Gastroesophageal sphincter (tissue), 4 donors: ENCODE measurements at regions not wholly inside any gene's neighbourhood (a gene's known extent, or its start where the extent isn't known, plus 50 kb on each side); places are given as distances from the start of the nearest gene placed in this dataset.

Source experiments
- ATAC-seq: fragments of 150-250 bp; one replicate; pipeline ENCODE4 v1.9.1; 2016; ENCODE audit warnings: mild to moderate bottlenecking, moderate library complexity
- H3K27ac ChIP-seq, 4 donors: fragments of 200-600 bp; sonication (generic) in 3 of 4; 1 replicate in 3 of 4; 2 replicates in 1 of 4; pipeline ENCODE4 v1.5.1; 2016 to 2019
- H3K27me3 ChIP-seq: fragments of 200-600 bp; sonication (generic); one replicate; pipeline ENCODE4 v1.5.1; 2019
- H3K36me3 ChIP-seq, 2 donors: fragments of 200-600 bp; sonication (generic); one replicate each; pipeline ENCODE4 v1.5.1; 2019; ENCODE audit warnings: control low read depth in 1 of 2
- H3K4me1 ChIP-seq, 3 donors: fragments of 200-600 bp; sonication (generic); 1 replicate in 2 of 3; 2 replicates in 1 of 3; pipeline ENCODE4 v1.5.1; 2016 to 2019; ENCODE audit warnings: control low read depth in 2 of 3
- H3K4me3 ChIP-seq, 2 donors: fragments of 200-600 bp; sonication (generic); one replicate each; pipeline ENCODE4 v1.5.1; 2019; ENCODE audit warnings: mild to moderate bottlenecking in 1 of 2, moderate library complexity in 1 of 2
- H3K9me3 ChIP-seq, 3 donors: fragments of 200-600 bp; sonication (generic); one replicate each; pipeline ENCODE4 v1.5.1; 2017 to 2019; ENCODE audit warnings: control low read depth in 2 of 3
- EP300 ChIP-seq: sonication (generic); formaldehyde crosslinking; IDR thresholded peaks from one replicate; pipeline ENCODE4 v1.6.1; 2017; ENCODE audit warnings: antibody characterized with exemption, mild to moderate bottlenecking
- POLR2A ChIP-seq, 2 donors: fragments of 450-650 bp; IDR thresholded peaks; one replicate each; pipeline ENCODE4 v1.6.1; 2017; ENCODE audit warnings: antibody characterized with exemption in 2 of 2, mild to moderate bottlenecking in 2 of 2, moderate library complexity in 1 of 2
- POLR2AphosphoS5 ChIP-seq: sonication (generic); formaldehyde crosslinking; IDR thresholded peaks from one replicate; pipeline ENCODE4 v1.6.1; 2017; ENCODE audit warnings: antibody characterized with exemption
- WGBS, 2 donors: methylation state at CpG; one replicate each; pipeline ENCODE4 v1.1.5; 2018; ENCODE audit warnings: low coverage in 1 of 2; 5-methylcytosine and 5-hydroxymethylcytosine counted together
- TF ChIP-seq, protein P1 (sequence below), 4 experiments: fragments of 200-600 bp in 2 of 4; fragments of 450-650 bp in 2 of 4; sonication (generic) in 1 of 4; IDR thresholded peaks; one replicate each; pipeline ENCODE4 v1.5.1; 2017 to 2019; ENCODE audit warnings: antibody characterized with exemption in 4 of 4, mild to moderate bottlenecking in 2 of 4, moderate library complexity in 2 of 4

DNA sequence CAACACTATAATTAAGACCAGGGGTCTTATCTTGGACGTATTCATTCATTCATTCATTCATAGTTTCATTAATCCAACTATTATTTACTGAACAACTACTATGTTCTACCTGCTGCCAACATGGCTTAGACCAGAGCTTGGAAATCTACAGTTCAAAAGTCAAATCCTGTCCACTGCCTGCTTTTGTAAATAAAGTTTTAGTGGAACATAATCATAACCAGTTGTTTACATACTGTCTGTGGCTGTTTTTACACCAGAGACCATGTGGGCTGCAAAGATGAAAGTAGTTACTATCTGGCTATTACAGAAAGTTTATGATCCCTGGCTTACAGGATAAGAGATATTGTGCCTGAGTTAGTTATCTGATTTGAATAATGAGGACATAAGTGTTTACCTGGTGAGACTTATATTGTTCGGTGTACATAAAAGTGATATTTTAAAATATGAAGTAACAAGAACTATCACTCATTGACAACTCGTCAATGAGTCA, 567.7 kb downstream of the TFAP2B start:
- WGBS, 2 donors: 61 to 88% methylated on average over 3 of the region's 3 CpGs

DNA sequence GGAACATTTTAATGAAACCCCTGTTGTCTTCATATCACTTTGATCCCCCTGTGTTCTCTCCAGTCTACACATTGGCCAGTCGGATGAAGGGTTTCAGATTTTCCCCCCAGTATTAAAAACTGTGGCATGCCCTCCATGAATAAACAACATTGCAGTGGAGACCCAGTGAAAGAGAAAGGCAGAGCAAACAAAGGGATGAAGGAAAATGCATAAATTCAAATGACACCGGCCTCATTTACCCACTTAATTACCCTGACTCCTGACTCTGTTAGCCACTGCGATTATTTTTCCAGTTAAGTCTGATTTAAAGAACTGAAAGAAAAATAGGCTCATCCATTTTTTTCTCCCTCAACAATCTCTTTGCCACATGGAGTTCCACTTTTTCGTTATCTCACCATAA, 569.2 kb downstream of the TFAP2B start:
- H3K4me1 ChIP-seq: no peaks in the 10 kb centered on the region
- H3K36me3 ChIP-seq: no peaks in the 10 kb centered on the region
- peaks cover 0 to 8% (median 0%) of the 10 kb centered on the region in 3 donors for H3K9me3 ChIP-seq
- H3K27me3 ChIP-seq: no peaks in the 10 kb centered on the region
- H3K4me3 ChIP-seq: no peak overlapping the region
- WGBS, 2 donors: 75 to 90% methylated on average over 2 to 4 of the region's 4 CpGs
- TF ChIP-seq POLR2A (IDR thresholded peaks at IDR 0.05): no peak
- TF ChIP-seq POLR2AphosphoS5: no peak
- TF ChIP-seq, protein P1, sequence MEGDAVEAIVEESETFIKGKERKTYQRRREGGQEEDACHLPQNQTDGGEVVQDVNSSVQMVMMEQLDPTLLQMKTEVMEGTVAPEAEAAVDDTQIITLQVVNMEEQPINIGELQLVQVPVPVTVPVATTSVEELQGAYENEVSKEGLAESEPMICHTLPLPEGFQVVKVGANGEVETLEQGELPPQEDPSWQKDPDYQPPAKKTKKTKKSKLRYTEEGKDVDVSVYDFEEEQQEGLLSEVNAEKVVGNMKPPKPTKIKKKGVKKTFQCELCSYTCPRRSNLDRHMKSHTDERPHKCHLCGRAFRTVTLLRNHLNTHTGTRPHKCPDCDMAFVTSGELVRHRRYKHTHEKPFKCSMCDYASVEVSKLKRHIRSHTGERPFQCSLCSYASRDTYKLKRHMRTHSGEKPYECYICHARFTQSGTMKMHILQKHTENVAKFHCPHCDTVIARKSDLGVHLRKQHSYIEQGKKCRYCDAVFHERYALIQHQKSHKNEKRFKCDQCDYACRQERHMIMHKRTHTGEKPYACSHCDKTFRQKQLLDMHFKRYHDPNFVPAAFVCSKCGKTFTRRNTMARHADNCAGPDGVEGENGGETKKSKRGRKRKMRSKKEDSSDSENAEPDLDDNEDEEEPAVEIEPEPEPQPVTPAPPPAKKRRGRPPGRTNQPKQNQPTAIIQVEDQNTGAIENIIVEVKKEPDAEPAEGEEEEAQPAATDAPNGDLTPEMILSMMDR (IDR thresholded peaks at IDR 0.05): no peak
- no peak for TF ChIP-seq EP300
- no peak overlapping the region for H3K27ac ChIP-seq
- no peak for ATAC-seq

More for the DNA sequence above, 567.7 kb downstream of the TFAP2B start:
- no peaks in the 10 kb centered on the region for H3K36me3 ChIP-seq
- no peaks in the 10 kb centered on the region for H3K4me1 ChIP-seq
- TF ChIP-seq EP300 (no peak), POLR2A (IDR thresholded peaks at IDR 0.05) (no peak), POLR2AphosphoS5 (no peak)
- TF ChIP-seq, protein P1 (IDR thresholded peaks at IDR 0.05): no peak
- no peak overlapping the region for H3K4me3 ChIP-seq
- H3K27me3 ChIP-seq: no peaks in the 10 kb centered on the region
- H3K27ac ChIP-seq: no peak overlapping the region
- ATAC-seq: no peak
- H3K9me3 ChIP-seq: peaks cover 0 to 8% (median 0%) of the 10 kb centered on the region in 3 donors

DNA sequence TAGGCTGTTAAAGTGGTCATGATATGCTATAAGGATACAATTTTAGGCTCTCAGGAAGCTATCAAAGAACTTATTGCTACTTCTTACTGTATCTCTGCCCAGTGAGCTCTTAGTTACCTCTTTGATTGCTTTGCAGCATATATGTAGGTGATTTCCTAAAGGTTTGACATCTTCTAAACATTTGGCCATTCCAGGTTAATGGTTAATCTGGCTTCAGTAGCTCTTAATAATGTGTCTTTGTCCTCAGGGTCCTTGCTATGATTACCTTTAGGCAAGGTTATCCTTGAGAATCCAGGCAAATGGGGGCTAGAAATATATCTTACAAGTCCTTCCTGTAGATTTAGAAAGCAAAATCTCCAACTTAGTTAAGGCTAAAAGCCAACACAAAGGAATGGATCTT, 575.4 kb downstream of the TFAP2B start:
- H3K9me3 ChIP-seq: no peaks in the 10 kb centered on the region
- no peaks in the 10 kb centered on the region for H3K27me3 ChIP-seq
- TF ChIP-seq EP300 (no peak), POLR2AphosphoS5 (no peak), POLR2A (IDR thresholded peaks at IDR 0.05) (no peak)
- TF ChIP-seq, protein P1 (IDR thresholded peaks at IDR 0.05): no peak
- ATAC-seq: no peak
- H3K4me1 ChIP-seq: no peaks in the 10 kb centered on the region
- H3K27ac ChIP-seq: no peak overlapping the region
- H3K36me3 ChIP-seq: no peaks in the 10 kb centered on the region
- no peak overlapping the region for H3K4me3 ChIP-seq

DNA sequence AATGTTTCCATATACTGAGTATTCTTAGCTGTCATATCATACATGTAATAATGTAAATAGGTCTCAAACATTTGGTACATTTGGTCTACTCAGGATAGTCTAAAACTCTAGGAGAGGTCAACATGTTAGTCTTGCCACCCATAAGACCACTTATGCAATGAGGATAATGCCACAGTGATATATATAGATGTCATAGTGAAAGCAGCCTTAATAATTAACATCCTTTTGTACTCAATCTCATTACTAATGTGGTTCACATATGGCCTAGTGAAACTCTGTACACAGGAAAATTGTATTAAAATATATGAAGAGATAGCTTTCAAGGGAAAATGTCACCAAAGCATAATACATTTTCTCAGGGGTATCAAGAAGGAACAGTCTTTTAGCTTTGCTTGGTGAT, 577.9 kb downstream of the TFAP2B start:
- H3K4me3 ChIP-seq: no peak overlapping the region
- H3K27me3 ChIP-seq: no peaks in the 10 kb centered on the region
- H3K27ac ChIP-seq: no peak overlapping the region
- H3K9me3 ChIP-seq: no peaks in the 10 kb centered on the region
- TF ChIP-seq POLR2AphosphoS5 (no peak), EP300 (no peak), POLR2A (IDR thresholded peaks at IDR 0.05) (no peak)
- TF ChIP-seq, protein P1 (IDR thresholded peaks at IDR 0.05): no peak
- no peaks in the 10 kb centered on the region for H3K4me1 ChIP-seq
- ATAC-seq: no peak
- no peaks in the 10 kb centered on the region for H3K36me3 ChIP-seq

DNA sequence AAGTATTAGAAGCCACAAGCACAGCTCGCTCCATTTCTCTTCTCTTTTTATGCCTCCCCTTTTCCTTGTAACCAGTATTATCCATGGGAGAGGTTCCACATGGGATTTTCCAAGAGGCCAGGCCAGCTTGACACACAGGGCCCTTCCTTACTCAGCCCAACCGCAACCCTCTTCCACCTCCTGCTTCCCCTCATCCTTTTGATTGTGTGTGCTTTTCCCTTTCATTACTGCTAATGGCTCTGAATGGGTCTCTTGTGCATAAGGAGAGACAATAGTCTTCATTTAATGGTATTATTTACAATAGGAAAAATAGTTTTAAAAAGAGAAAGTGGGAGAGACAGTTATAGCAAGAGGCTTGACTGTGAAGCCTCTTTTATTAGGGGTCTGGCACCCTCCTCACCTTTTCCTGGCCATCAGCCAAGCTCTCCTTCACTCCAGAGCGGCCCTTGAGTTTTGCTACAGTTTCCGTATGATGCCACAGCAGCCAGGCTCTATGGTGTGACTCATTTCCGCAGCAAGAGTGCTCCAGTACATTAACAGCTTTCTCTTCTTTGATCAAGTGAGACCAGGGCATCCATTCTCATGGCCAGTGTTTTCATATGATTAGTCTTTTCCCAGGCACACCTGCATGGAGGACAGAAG, 579.5 kb downstream of the TFAP2B start:
- Histone ChIP-seq H3K4me1 (no peaks in the 10 kb centered on the region), H3K27me3 (no peaks in the 10 kb centered on the region), H3K36me3 (no peaks in the 10 kb centered on the region), H3K4me3 (no peak overlapping the region), H3K9me3 (no peaks in the 10 kb centered on the region), H3K27ac (no peak overlapping the region)
- TF ChIP-seq, protein P1 (IDR thresholded peaks at IDR 0.05): no peak
- TF ChIP-seq POLR2A (IDR thresholded peaks at IDR 0.05): no peak
- no peak for TF ChIP-seq POLR2AphosphoS5
- TF ChIP-seq EP300: no peak
- WGBS, 2 donors: 58% methylated on average over 5 of the region's 5 CpGs
- ATAC-seq: no peak
